UCSD-AML1 (cell line): ENCODE measurements at regions not wholly inside any gene's neighbourhood (a gene's known extent, or its start where the extent isn't known, plus 50 kb on each side); places are given as distances from the start of the nearest gene placed in this dataset.
"Not testable (repeated sequence)": the region's sequence is repeated elsewhere in the genome, so short reads cannot be mapped to it uniquely, and the experiment has no call there.

Experiments
- DNase-seq: peaks from one replicate; lab custom pipeline; 2025; ENCODE audit not compliant: unreplicated experiment; lab: John Stamatoyannopoulos, UW

DNA sequence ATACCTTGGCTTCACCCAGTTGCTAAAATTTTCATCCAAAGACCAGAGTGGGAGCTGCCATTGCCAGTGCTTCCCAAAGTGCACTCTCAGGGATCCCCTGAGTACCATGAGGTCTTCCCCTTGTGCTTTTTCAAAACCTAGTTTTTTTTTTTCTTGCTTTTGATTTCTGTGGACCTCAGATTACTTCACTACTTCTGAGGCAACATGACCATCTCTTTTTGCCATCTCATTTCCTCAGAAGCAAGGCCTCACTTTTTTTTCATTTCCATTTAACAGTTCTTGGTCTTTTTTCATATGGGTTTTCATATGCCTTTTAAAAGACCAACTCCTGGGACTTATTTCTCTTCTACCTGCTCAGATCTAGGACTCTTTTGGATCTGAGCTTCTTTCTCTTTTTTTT, 64.1 kb upstream of the MMS22L start:
- no peak for DNase-seq

DNA sequence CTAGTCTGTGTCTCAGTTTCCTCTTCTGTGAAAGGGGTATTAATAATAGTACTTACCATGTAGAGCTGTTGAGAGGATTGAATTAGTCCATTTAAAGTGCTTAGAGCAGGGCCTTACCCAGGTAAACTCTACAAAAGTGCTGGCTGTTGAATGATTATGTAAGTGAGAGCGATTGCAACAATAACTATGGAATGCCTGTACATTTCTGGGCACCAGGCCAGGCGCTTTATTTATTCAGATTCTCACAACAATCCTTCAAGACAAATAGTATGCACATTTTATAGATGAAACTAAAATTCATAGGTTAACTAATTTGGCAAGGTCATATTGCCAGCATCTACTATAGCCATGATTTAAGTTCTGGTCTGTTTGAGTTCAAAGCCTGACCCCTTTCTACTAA, 78.3 kb upstream of the MMS22L start:
- no peak for DNase-seq

DNA sequence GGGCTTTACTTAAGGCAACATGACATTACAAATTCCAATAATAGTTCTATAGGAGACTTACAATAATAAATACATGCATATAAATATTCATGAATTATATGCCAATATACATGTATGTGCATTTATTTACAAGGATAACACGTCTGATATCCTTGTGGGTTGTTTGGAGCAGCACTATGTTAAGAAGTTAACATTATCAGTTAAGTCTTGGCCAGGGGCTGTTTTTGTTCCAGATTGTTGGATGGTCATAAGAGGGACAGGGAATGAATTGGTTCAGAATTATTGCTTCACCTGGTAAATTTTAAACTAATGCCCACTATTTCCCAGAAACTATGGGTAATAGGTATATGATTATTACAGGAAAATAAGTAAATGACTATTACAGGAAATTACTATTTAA, 81.3 kb upstream of the MMS22L start:
- DNase-seq, result no peak

DNA sequence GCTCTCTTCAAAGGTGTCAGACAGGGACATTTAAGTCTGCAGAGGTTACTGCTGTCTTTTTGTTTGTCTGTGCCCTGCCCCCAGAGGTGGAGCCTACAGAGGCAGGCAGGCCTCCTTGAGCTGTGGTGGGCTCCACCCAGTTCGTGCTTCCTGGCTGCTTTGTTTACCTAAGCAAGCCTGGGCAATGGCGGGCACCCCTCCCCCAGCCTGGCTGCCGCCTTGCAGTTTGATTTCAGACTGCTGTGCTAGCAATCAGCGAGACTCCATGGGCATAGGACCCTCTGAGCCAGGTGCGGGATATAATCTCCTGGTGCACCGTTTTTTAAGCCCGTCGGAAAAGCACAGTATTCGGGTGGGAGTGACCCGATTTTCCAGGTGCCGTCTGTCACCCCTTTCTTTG, 99.1 kb upstream of the MMS22L start:
- not testable (repeated sequence) for DNase-seq

DNA sequence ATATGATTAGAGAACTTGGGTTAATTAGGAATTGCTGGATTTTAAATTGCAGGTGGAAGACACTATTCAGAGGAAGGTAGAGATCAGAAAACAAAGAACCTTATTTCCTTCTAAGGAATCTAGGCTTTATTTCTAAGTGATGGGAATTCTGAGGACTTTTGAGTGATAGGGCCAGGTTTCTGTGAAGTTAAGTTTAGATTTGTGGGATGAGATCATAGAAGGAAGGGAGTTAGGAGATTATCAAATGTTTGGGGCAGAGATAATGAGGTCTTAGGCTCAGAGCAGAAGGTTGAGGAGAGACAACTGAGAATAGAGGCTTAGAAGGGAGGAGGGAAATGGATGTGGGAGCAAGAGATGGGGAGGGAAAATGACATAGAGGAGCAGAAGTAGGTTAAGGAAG, 109.7 kb upstream of the MMS22L start:
- no peak for DNase-seq

DNA sequence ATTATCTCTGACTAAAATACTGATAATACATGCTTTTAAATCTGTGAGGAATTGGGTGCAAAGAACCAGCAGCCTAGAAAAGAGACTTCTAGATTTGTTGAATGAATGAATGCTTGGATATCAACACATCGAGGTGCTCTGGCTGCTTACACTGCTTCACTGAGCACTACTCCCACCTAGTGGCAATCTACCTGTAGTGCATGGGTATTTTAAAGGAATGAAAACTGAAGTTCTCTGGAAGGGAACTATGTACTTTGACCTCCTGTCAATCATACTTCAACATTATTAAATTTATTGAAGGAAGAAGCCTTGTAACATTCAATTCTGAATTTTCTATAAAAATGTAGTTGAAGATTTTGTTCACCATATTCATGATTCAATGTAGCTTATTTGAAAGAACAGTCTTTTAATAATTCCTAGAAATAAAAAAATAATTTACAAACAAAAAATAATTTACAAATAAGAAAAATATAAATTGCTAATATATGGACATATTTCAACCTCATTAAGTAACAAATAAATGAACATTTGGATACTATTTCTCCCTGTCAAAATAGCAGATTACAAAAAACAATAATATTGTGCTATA, 111.2 kb upstream of the MMS22L start:
- DNase-seq, result no peak

DNA sequence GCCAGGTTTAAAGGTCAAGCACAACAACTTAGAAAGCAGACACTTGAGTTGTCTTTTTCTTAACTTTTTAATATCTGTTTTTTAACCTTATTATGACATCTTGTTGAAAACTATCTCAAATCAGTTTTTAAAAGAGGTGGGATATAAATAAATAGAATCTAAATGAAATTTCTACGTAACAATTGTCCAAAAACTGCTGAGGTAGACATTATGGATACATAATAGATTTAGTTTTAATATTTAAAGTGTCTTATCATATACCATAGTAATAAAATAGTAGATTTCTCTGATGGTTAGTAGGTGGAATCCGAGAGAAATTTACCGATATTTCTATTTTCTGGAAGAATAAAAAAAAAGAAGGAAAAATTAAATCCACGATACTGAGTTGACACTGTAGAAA, 113.9 kb upstream of the MMS22L start:
- DNase-seq, result no peak

DNA sequence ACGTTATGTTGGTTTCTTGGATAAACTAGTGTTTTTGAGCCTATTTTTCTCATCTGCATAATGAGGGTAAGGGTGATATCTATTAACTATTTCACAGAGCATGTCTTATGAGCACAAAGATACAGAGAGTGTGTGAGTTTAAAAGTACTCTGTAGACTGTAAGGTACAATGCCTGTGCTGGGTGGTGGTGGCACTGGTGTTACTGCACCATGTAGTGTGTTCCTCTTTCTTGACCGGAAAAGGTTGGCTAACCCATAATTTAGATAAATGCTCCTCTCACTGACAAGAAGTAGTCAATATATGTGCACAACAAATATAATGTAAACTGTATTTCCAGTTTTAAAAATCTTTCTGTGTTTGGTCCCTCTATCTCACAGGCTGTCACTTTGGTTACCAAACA, 116.2 kb upstream of the MMS22L start:
- no peak for DNase-seq

DNA sequence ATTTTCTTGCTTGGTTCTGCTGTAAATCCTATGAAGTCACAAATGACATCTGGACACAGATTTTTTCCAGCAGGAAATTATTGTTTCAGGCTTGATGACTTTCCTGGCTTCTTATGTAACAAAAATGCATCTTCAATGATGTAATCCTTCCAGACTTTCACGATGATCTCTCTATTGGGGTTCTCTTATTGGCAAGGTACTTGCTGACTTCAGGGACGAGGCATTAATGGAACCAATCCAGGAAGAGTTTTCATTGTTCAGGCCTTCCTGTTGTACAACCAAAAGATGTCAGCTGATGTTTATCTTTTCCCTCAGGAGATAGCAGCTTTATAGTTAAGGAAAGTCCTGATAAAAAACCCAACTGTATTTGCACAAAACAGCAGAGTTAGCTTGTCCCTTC, 118.5 kb upstream of the MMS22L start:
- no peak for DNase-seq

DNA sequence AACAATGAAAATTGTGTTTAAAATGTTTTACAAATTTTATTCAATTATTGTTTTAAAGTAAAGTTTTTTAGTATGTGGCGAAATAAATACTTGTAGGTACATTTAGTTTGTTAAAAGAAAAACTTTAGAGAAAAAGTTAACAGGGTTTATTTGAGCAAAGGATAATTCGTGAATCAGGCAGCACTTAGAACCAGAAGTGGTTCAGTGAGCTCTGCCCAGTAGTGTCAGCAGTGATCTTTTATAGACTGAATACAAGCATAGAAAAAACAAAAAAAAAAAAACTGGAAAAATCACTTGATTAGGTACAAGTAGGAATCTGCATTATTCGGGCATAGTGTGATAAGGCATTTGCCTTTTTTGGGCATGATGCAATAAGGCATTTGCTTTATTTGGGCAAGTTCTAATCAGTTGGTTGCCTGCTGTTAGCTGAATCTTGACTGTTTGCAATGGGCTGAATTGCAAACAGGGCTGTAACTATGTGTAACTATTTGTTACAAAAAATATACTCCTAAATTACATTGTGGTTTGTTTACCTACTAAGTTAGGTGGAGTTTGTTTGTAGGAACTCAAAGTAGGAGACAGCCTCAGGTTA, 122.9 kb upstream of the MMS22L start:
- DNase-seq, result no peak

DNA sequence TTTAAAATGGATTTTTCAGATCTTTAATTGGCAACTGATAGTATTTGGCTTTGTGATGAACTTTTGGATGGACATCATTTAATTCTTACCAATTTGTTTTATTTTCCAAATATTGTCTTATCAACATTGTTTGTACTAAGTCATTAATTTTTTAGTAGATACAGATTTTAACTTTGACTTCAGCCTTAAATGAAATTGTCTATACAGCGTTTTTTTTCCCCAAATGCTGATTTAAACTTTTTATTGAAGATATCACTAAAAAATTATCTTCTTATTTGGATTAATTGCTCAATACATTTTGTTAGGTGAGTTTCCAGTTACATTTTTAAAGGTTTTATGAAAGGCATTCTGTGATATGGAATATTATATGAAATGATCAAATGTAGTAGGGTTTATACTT, 123.6 kb upstream of the MMS22L start:
- DNase-seq, result no peak

DNA sequence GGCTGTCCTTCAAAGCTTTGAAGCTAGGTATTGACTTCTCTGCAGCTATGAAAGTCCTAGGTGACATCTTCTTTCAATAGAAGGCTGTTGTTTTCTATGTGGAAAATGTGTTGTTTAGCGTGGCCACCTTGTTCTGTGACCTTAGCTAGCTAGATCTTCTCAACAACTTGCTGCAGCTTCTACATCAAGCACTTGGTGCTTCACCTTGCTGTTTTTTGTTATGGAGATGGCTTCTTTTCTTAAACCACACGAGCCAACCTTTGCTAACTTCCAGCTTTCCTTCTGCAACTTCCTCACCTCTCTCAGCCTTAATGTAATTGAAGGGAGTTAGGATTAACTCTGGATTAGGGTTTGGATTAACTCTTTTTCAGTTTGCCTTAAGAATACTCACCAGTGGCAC, 128.6 kb upstream of the MMS22L start:
- no peak for DNase-seq

DNA sequence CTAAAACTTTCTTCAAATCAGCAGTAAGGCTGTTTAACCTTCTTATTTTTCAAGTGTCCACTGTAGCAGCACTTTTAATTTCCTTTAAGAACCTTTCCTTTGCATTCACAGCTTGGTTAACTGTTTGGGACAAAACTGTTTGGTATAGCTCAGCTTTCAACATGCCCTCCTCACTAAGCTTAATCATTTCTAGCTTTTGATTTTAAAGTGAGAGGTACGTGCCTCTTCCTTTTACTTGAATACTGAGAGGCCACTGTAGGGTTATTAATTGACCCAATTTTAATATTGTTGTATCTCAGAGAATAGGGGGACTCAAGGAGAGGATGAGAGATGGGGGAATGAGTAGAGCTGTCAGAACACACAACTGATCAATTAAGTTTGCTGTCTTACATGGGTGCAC, 129.5 kb upstream of the MMS22L start:
- no peak for DNase-seq

DNA sequence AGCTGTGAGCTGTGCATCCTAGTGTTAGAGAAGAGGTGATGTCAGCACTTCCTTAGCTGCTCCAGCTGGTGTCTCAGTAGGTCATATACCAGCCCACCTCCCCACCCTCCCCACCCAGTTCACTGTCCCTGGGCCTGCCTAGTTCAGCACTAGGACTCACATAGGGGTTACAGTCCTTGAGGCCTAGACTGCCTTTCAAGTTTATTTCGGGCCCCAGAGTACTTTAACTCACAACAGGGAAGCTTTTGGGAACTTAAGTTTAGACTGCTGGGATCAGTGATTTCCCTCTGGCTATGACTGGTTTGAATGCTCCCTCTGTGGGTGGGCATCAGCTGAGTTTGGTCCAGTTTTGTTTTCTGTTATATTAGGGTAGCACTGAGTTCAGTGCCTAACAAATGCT, 139.2 kb upstream of the MMS22L start:
- DNase-seq, result no peak

DNA sequence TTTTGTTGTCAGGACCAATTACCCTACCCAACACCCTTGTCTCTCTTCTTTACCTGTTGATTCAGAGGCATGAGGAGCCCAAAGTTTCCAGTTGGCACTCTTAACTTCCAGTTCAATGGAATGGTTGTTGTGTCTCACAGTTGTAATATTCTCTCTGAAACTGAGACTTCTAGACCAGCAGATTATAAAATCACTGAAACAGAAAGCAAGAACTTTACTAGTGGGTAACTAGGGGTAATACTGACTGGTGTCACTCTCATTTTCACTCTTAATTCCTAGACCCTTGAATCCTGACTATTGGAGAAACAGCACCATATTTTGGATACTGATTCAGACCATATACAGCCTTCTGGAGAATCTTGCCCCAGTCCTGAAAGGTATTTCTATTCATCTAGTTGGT, 140.2 kb upstream of the MMS22L start:
- DNase-seq, result no peak

DNA sequence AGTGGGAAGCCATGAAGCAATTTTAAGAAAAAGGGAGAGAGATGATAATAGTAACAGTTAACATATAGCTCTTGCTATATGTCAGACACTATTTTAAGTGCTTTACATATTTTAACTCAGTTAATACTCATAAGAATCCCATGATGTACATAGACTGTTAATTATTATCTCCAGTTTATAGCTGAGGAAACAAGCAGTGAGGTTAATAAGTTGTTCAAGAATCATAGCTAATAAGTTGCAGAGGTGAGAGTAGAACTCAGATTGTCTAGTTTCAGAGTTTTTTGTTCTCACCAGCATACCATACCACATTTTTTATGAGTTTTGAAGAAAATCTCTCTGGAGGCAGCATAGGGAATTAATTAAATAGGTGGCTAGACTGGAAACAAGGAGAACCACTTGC, 144.6 kb upstream of the MMS22L start:
- DNase-seq, result no peak

DNA sequence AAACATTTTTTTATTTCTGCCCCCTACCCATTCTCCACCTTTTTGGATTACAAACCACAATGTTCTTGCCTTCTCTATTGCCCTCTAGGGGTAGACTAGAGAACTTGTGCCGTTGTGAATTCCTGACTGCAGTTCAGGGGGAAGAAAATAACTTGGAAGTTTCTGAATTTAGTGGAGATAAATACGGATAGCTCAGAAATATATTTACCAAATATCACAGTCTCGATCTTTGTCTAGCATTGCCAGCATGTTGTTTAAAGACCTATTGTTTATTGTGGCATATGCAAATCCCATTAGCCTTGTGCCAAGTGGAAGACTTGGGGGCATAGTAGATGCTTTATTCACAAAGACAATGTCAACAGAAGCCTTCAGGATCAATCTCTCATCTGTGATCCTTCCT, 154.1 kb upstream of the MMS22L start:
- no peak for DNase-seq

DNA sequence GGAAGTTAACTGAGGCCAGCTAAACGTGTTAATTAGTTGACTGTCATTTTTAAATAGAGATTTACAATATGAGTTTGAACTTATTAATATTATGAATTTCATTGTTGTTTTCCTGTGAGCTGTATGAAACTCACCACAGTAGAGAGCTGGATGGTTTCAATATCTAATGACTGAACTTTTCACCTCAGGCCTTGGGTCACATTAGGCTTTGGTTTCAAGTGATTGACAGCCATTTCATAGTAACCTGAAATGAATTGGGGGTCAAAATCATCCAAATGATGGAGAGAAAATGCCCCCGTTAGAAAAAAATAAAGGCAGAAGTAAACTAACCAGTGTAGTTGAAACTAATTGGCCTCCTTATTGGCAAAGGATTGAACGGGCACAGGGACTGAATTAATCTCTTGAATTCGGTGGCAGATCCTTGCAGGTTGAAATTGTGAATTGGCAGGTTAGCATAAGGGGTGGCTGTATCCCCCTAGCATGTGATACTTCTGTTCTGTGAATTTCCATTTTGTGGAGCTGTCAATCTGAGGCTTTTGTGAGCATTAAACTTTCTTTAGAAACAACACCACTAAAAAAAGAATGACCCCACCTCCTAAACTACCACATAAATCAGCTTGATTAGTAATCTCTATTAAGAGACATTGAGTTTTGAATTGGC, 155.1 kb upstream of the MMS22L start:
- DNase-seq, result no peak

DNA sequence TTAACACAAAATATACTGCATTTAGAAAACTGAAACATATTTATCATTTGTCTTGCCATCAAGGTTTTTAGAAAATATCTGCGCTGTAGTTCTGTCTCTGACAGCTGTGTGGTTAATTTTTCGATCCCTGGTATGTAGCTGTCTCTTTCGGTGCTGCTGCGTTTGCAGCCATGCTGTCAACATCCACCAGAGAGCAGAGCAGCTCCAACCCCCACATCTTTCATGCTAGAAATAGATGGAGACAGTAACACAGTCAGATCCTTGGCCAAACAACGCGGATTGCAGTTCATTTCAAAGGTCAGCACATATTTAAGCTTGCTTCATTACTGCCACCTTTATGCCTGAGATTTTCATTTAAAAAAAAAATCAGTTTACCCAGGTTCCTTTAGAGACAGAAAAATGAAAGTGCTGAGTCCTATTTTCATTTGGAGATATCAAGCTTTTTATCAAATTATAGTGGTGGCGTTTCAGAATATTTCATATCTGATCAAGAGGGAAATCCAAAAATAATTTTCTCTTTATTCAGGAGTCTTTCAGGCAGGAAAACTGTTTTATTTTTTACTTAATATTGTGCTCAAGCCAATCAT, 157.7 kb upstream of the MMS22L start:
- no peak for DNase-seq

DNA sequence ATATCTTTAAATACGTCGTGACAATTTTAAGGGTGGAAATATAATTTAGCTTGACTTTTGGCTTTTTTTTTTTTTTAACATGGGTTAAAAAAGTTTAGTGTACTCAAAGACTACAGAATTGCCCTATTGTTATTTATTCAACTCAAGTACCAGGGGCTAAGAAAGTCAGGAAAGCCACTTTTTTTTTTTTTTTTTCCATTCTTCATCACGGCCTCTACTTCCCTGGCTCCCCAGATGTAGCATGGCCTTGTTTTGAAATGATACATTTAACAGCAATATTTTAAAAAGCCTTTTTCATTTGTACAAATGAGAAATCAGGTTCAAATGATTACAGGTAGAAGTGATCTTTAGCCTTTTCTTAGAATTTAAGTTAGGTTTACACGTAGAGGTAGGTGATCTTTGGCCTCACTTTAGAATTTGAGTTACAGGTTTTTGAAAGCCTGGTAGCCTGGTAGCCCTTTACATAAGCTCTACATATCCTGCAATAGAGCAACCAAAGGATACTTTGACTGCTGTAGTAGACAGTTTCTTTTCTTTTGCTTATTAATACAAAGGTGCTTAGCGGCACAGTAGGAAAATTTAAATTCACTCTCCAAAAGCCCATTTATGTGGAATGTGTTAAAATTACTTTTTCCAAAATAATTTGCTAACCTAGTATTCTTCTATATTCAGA, 160.5 kb upstream of the MMS22L start:
- no peak for DNase-seq

DNA sequence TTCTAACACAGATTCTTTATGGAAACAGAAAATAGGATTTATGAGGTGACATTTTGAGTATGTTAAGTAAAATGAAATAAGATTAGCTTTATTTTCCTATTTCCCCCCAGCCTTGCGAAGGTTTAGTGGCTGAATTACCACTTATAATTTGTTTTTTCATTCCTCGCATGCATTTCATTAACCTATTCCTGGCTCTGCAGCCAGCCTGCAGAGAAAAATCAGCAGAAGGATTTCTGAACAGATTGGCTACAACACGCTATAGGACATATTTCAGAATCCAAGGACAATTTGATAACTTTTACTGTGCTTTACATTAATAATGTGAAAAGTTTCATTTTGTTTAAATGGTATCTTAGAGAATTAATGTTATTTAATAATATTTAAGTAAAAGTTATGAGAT, 162.4 kb upstream of the MMS22L start:
- no peak for DNase-seq

DNA sequence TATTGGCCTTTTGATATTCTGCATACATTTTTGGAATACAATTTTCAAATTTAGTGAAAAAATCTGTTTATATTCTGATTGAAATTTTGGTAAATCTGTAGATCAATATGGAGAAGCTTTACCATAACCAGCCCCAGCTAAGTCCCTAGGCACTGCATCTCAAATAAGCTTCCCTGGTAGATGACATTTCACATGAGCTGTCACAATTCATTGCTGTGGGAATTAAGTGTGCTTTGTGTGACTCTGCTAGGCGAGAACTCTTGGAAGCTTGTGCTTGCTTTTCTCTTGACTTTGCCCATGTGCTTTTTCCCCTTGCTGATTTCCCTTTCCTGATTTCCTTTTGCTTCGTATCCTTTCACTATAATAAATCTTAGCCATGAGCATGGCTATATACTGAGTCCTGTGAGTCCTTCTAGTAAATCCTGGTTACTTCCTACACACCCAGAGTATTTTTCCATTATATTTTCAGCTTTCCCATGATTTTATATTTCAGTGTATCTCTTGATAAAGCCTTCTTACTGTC, 166.5 kb upstream of the MMS22L start:
- DNase-seq, result no peak
